NOMO-1 (cell line): ENCODE measurements at regions not wholly inside any gene's neighbourhood (a gene's known extent, or its start where the extent isn't known, plus 50 kb on each side); places are given as distances from the start of the nearest gene placed in this dataset.
"Not testable (repeated sequence)": the region's sequence is repeated elsewhere in the genome, so short reads cannot be mapped to it uniquely, and the experiment has no call there.

Experiments used
- DNase-seq, 2 experiments: peaks; one replicate each; lab custom pipeline; 2025; ENCODE audit not compliant: unreplicated experiment in 2 of 2; lab: John Stamatoyannopoulos, UW

GRCh38 chr22:35178446-35178845 lies 78.8 kb upstream of the HMGXB4 start:
- no peak for DNase-seq

- no peak for DNase-seq
These were observed 73.4 kb upstream of the HMGXB4 start for GRCh38 chr22:35183917-35184316.

- DNase-seq = no peak
These were observed 70.8 kb upstream of the HMGXB4 start for GRCh38 chr22:35186492-35186891.

- not testable (repeated sequence) for DNase-seq
These were observed 68.4 kb upstream of the HMGXB4 start for GRCh38 chr22:35188930-35189329.

GRCh38 chr22:35189559-35189958 lies 67.7 kb upstream of the HMGXB4 start:
- DNase-seq = no peak

- no peak for DNase-seq
These were observed 65.9 kb upstream of the HMGXB4 start for GRCh38 chr22:35191412-35191811.

- no peak for DNase-seq
These were observed 65.0 kb upstream of the HMGXB4 start for GRCh38 chr22:35192129-35192918.

- DNase-seq = no peak
These were observed 62.1 kb upstream of the HMGXB4 start for GRCh38 chr22:35195226-35195625.

- DNase-seq = no peak
These were observed 61.5 kb upstream of the HMGXB4 start for GRCh38 chr22:35195821-35196220.

GRCh38 chr22:35197071-35197470 lies 60.2 kb upstream of the HMGXB4 start:
- no peak for DNase-seq

- no peak for DNase-seq
These were observed 59.4 kb upstream of the HMGXB4 start for GRCh38 chr22:35197886-35198285.

- DNase-seq = no peak
These were observed 58.6 kb upstream of the HMGXB4 start for GRCh38 chr22:35198738-35199137.

- DNase-seq = no peak
These were observed 54.9 kb upstream of the HMGXB4 start for GRCh38 chr22:35202376-35202775.

GRCh38 chr22:35203583-35203982 lies 53.7 kb upstream of the HMGXB4 start:
- DNase-seq = no peak

GRCh38 chr22:35204807-35205775 lies 52.2 kb upstream of the HMGXB4 start:
- DNase-seq = no peak

- DNase-seq = no peak
These were observed 51.3 kb upstream of the HMGXB4 start for GRCh38 chr22:35205961-35206360.

- no peak for DNase-seq
These were observed 50.4 kb upstream of the HMGXB4 start for GRCh38 chr22:35206889-35207288.
